RPMI8226 (cell line): ENCODE measurements at regions not wholly inside any gene's neighbourhood (a gene's known extent, or its start where the extent isn't known, plus 50 kb on each side); places are given as distances from the start of the nearest gene placed in this dataset.
"Not testable (repeated sequence)": the region's sequence is repeated elsewhere in the genome, so short reads cannot be mapped to it uniquely, and the experiment has no call there.

ENCODE experiments used
- DNase-seq: peaks from one replicate; pipeline ENCODE4 v3.0.0-alpha.2; 2015

DNA sequence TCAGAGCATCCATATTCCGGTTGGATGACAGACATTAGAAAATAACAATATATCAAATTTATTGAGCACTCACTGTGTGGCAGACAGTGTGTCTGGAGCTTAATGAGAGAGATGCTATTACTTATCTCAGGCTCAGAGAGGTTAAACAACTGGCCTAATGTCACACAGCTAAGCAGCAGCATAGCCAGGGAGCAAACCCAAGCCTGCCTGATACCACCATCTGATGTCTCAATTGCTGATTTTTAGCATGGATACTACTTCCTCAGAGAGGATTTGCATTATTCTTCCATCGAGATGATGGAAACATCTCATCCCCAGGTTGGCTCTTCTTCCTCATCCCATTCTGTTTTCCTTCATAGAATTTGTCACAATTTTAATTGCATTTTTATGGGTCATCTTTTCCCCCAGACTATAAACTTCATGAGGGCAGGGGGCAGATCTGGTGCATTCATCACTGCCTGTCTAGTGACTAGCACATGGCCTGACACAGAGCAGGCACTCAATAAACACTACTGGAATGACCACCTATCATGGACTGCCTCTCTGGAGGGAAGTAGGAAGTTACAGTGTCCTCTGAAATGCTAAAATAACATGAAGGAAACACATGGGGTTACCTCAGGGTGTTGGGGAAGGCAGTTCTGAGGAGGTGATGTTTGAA, 344.8 kb upstream of the CCL2 start:
- DNase-seq: no peak

DNA sequence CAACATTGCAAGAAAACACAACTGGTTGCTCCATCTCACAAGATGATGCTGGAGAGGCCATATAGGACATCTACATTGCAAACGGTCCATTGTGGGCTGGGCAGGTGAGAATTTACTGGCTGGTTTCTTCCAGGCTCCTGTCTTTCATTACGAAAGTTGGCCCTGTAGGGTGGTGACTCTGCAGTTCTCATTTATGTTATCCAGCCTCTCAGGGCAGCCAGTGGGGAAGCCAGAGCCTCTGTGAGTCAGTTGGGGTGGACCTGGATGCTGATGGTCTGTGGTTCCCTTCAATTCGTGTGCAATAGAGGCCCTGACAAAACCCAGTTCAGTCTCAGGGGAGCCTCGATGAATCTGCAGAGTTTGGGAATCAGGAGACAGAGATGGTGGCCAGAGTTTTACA, 341.0 kb upstream of the CCL2 start:
- DNase-seq: no peak

DNA sequence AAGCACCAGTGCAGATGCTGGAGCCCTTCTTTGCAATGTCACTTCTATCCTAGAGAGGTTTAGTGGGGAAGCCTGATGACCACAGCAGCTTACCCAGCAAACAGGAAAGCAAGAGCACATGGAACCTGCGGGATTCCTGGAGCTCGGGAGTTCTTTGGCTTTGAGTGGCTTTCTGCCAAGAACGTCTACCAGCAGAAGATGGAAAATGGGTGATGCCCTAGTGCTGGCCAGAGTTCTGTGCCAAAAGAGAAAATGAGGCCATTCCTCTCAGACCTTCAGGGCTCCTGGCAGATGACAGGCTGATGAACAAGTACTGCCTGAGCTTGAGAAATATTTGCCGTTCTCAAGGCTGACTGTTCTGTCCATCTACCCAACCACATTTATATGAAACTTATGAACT, 332.1 kb upstream of the CCL2 start:
- no peak for DNase-seq

DNA sequence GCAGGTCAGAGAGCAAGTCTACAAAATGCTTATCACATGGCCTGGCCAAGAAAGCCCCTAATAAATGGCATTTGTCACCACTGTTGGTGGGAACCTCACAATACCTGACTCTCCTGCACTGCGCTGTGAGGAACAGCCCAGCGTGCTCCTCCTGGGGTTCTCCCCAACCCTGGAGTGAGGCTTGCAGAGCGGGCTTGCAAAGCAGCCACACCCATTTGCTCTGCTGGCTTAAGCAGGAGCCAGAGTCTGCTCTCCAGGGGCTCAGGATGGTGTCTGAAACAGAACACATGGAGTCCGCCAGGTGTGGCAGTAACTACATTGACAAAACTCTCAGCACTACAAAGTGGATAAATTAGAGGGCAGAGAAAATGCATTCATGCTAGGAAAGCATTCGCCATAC, 331.0 kb upstream of the CCL2 start:
- DNase-seq: no peak

DNA sequence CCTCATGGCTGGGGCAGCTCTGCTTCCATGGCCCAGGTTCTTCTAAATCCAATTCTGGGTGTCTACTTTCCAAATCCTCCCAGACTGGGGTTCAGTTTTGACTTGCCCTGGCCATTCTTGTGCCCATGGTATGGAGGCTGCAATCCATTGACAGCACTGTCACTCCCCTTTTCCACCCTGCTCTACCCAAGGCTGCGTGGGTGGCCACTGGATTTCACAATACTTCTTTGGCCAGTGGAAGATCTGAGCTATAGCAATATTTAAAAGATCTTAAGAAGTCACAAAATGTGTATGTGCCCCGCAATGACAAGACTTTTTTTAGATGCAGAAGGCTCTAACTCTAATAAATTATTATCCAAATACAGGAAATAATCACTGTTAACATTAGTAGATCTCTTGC, 329.4 kb upstream of the CCL2 start:
- DNase-seq: no peak

DNA sequence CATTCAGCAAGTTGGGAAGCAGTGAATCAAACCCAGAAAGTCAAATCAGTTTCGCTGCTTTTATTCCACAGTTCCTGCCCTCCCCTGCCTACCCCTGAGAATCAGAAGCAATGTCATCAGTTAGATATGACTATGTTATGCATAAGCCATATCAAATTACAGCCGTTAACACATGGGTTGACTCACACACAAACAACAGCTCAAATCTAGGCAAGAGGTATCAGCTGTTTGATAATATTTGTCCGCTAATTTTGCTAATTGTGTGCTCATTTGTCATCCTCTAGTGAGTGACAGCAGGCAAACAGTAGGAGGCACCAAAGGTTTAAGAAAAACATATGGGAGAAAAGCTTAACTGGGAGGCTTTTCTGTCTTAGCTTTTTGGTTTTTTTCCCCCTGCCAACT, 327.4 kb upstream of the CCL2 start:
- peak; percentile 21 for DNase-seq

DNA sequence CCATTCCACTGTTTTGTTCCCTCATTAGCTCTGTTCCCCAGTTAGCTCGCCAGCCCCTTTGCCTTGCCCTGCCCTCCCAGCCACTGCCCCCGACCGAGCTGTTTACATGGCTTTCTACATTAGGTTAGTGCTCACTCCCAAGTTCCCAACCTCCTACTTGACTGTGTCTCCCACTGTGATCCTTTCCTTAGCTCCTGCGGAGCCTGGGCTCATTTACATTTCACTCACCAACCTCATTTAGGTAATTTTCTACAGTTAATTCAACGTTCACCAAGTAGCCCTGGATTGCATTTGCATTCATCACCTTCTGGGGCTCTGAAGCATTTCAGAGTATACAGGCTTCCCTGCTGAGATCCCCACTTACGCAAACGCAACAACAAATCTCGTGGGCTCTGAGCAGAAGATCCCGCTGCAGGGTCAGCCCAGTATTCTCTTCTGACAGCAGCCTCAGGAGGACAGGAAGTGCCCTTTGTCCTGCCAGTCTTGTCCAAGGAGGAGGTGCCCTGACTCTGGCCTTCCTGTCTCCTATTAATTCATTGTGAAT, 325.8 kb upstream of the CCL2 start:
- DNase-seq: no peak

DNA sequence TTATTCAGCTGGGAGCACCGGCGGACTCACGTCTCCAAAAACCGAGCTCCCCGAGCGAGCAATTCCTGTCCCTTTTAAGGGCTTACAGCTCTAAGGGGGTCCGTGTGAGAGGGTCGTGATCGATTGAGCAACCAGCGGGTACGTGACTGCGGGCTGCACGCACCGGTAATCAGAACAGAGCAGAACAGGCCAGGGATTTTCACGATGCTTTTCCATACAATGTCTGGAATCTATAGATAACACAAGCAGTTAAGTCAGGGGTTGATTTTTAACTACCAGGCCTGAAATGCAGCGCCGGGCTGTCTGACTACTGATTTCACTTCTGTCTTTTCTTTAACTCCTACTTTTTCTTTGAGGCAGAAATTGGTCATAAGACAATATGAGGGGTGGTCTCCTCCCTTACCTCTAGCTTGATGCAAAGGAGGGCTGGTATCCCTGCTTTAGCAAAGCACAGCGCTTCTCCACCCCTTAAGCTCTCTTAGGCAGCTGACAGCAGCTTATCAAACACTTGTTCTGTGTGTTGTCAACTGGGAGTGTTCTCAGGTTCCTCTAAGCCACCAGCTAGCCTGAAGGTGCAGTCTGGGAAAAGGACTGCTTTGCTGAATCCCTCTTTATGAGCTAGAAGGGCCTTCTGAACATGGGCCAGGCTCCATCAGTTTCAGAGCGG, 323.8 kb upstream of the CCL2 start:
- DNase-seq: not testable (repeated sequence)

DNA sequence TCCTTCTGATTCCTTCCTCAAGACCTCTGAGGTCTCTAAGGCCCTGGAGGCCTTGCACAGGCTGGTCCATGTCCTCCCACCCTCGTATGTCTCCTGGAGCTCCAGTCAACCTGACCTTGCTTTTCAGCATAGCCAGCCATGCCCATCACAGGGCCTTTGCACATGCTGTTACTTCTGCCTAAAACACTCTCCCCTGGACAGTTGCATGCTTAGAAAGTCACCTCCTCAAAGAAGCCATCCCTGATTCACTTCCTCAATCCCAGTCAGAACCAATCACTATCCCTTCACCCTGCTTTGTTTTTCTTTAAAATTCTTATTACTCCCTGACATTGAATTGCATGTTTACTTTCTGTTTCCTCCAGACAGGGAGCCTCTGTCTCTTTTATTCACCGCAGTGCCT, 322.1 kb upstream of the CCL2 start:
- no peak for DNase-seq

DNA sequence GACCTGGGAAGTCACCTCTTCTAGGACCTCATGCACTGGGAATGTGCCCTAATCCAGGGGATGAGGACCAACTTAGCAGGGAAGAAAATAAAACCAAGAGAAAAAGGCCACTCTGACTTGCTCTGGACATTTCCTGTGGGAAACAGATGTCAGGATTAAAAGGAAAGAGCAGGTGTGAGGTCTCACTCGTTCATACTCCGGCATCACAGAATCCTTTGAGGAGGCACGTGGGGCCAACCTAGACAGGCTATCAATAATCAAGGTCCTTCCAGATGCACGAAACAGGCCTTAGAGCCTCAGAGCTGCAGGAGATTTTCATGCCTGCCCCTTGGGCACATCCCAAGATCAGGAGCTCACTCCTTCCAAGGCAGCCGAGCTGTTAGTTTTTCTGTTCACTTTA, 321.5 kb upstream of the CCL2 start:
- no peak for DNase-seq

DNA sequence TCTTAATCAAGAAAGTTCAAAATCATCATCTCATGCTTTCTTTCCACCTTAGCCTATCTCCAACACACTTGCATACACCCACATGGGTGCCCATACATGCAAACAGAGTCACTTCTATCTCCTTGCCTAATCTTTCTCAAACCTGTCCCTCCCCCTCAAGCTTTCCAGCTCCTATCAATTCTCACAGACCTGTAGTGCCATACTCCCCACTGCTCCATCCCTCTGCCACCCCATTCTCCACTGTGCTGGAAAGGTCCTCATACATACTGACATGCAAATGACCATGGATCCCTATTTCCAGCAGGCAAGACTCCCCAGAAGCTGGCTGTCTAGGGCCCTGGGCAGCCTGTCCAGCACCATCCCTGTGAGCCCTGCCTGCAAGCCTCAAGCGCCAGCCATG, 320.4 kb upstream of the CCL2 start:
- DNase-seq: no peak

DNA sequence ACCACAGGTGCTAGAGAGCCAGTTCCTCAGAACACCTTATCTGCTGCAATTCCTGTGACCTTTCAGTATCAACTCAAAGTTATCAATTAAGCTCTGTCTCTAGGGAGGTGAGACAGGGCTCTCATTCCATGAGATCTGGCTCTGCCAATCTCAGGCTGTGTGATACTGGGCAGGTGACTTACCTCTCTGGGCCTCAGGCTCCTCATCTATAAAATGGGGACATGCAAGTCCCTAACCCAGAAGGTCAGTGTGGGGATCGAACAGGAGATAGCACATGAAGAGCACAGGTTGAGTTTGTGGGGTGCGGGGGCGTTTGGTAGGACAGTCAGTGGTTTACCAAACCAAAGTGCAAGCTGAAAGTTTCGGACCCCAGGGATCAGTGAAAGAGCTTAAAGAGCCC, 319.3 kb upstream of the CCL2 start:
- DNase-seq: no peak

DNA sequence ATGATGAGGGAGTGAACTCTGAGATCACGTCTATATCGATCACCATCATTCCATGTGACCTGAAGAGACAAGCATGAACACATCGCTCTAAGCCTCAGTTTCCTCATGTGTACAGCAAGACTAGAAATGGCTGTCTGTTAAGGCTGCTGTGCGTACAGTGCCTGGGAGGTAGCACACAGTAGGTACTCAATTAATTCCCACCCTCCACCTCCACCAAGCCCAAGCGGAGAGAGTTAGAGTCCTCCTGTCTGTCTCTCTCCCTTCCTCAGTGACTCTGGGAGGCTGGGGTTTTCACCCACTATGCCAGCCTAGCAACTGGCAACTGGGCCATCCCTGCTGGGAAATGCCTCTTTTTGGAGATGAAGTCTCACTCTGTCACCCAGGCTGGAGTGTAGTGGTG, 318.3 kb upstream of the CCL2 start:
- no peak for DNase-seq

DNA sequence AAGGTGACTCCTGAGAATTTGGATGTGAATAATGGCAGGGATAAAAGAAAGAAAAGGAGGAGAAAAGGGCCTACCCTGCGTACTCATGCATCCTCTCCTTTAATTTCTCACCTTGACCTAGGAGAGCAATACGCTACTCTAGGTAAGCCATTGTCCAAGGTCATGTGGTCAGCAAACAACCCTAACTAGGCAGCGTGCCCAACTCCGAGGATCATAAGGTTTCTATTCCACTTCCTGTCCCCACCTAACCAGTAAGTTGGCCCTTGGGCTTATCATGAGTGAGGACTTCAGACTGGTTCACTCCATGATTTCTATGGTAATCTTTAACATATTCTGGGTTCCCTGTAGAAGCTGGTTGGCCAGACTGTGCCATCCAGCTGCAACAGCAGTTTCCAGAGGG, 315.1 kb upstream of the CCL2 start:
- no peak for DNase-seq

DNA sequence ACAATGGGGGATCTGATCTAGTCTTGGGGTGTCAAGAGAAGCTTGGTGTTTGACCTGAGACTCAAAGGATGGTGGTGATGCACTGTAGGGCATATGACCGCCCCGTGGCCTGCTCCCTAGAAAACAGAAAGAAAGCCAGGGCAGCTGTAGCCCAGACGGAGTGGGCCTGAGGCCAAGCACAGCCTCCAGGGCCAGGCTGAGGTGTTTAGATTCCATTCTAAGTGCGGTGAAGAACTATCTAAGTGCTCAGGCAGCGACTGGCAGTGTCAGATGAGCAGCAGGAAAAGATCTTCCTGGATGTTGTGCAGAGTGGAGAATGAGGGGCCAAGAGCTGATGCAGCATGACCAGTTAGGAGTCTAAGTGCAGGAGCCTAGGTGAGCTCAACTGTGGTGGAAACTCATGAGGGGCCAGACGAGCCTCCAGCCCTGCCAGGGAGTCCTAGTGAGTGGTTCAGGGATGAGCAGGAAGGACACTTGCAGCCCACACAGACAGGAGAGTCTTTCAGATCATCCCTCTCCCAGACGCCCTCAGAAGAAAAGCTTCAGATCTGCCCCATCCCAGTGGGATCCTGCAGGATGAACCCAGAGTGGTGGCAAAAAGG, 314.2 kb upstream of the CCL2 start:
- DNase-seq: no peak

DNA sequence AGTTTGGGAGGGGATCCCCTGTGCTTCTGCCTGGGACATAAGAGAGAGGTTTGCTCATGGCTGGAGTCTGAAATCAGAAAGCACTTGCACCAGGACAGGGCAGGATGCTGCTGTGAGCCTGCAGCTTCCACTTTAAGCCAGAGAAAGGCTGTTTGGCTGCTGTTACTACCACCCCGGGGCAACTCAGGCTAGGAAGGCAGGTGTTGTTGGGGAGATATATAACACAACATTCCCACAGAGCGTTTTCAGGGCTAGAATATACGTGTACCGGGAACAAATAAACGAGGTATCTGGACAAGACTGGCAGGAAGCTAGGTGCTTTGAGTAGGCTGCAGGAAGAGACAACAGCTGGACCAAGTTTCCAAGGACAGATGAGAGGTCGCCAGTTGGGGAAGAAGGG, 313.3 kb upstream of the CCL2 start:
- no peak for DNase-seq

DNA sequence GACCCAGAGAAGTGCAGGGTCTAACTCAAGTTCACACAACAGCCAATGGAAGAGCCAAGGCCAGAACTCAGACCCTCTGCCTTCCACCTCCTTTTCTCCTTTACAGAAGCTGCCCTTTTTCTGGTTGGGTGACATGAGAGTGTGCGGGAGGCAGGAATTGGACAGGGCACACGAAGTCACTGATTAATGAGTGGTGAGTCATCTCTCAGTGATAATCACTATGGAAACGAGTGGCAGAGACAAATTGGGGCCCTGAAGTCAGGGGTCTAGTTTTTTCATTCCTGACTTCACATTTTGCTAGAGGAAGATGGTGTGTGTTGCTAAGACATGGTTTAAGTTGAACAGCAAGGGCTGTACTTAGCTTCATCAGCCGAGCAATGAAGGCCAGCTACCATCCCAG, 312.7 kb upstream of the CCL2 start:
- no peak for DNase-seq

DNA sequence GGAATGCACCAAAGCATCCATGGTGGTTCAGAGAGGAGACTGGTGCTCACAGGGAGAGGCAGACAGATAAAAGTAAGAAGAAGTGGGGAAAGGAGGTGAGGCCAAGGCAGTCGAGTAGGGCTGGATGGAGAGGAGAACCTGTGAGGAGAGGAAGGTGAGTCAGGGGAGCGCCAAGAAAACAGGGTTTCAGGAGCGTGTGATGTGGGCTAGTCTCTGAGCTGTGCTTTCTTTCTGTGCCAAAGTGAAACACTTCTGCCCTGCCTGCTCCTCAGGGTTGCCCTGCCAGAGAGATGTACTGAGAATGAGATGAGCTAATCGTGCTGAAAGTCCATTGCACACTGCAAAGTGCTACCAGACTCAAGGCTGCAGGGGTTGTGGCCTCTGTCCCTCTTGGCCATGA, 310.7 kb upstream of the CCL2 start:
- no peak for DNase-seq

DNA sequence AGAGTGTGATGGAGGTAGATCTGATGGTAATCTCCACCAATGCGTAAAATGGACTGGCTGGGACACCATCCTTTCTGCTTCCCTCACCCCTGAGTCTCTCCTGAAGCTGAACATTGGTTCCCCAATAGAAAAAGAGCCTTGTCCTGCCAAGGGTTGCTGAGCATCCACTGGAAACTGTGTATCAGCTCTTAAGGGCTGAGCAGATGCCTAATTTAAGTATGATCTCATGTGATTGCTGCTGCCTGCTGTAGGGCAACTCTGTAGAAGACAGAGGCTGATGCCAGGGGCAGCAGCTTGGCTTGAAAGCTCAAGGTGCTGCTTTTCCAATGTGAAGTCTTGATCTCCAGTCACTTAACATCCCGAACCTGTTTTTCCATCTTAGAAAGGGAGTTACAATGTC, 310.3 kb upstream of the CCL2 start:
- no peak for DNase-seq

DNA sequence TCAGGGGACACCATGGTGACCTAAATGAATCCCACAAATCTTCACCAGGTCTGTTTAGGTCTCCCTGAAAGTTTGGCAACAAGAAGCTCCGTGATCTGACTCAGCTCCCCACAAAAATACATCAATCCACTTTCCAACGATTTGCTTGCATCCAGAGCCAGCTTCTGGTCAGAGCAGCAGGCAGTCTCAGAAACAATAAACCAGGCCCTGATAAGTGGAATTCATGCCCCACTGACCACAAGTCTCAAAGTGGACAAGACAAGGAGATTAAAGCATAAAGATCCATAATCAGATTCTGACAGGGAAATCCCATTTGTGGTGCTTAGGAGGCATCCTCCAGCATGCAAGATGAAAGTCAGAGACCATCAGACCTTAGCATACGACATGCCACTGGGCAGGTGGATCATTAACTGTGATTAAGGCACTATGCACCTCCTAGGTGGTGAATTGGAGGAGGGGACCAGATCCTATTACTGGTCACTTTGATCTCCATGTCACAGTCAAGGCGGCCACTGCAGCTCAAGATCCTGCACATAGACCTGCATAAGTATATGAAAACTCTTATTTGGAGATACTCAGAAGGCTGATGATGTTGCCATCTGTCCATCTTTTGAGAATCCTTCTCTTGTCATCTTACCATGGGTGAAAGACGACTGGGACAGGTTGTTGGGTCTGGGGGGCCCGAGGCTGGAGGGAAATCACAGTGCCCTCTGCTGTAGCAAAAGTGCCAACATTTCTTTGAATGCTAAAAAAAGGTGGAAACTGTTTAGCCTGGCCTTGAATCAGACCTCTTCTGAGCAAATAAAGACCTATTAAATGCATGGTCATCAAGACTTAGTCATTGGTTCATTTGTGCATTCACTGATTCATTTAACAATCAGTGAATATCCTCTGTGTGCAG, 309.2 kb upstream of the CCL2 start:
- no peak for DNase-seq

DNA sequence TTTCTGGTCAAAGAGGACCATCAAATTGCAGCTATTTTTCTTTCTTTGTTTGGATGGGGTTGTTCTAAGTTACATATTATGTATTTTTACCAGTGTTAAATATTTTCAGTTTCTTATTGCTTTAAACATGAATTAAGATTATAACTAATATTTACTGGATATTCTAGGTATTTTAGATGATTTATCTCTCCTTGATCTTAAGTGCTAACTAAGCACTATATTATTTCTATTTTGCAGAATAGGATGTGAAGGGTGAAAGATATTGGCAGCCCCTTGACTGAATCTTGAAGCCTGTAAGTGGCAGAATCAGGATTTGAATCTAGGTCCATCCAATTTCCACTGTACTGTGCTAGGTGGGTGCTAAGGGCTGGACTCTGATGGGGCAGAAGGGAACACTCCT, 307.3 kb upstream of the CCL2 start:
- DNase-seq: no peak

DNA sequence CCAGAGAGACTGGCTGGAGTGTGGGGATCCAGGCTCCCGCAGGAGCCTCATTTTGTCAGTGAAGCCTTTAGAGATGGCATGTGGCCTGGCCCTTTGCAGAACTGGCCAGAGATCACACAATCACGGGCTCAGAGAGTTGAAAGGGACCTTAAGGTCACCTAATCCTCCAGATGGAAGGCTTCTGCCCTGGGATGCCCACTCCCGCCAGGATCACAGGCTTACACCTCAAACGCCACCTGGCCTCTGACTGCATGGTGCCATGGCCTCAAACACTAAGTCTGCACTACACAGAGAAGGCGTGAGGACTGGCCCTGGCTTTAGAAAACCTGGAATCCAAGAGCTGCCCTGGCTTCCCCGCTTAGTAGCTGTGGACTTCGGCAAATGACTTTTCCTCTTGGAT, 306.8 kb upstream of the CCL2 start:
- no peak for DNase-seq

DNA sequence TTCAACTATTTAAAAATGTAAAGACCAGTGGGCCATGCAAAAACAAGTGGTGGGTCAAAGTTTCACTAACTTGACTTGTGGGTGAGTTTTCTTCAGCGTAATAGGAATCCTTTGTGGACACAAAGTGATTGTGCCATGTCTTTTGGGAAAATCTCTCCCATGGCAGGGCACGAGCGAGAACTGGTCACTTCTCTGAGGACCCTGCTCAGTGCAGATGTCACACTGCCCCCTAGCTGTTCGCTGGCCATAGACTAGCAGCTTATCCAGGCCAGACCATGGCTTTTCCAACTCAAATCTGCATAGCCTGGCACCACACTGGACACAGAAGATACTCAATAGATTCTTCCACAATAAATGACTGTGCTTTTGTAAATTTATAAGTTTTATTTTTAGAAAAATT, 306.0 kb upstream of the CCL2 start:
- DNase-seq: no peak

DNA sequence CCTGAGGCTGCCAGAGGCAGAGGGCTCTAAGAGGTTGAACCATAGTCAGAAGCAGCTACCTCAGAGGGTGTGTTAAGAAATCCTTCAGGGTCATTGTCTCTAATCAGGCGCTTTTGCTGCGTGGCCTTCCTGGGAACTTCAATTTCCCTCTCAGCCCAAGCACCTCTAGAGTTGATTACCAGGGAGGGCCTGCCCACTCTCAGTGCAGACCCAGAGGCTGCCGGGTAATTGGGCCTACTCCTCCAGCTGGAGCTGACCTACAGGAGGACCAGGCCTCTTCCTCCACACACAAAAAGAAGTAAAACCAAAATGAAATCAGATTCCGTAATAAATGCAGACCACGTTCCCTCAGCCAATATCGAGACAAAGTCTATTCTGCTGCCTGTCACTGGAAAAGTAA, 305.0 kb upstream of the CCL2 start:
- DNase-seq: no peak
